Sigmoid colon (tissue), 4 donors: ENCODE measurements at regions not wholly inside any gene's neighbourhood (a gene's known extent, or its start where the extent isn't known, plus 50 kb on each side); places are given as distances from the start of the nearest gene placed in this dataset.

ENCODE experiments used
- POLR2AphosphoS5 ChIP-seq, 4 donors: sonication (generic); formaldehyde crosslinking; IDR thresholded peaks; one replicate each; pipeline ENCODE4 v1.6.1; 2017; ENCODE audit warnings: antibody characterized with exemption in 4 of 4
- TF ChIP-seq, protein P1 (sequence below), 4 experiments: fragments of 450-650 bp in 3 of 4; fragments of 200-600 bp in 1 of 4; IDR thresholded peaks; one replicate each; pipeline ENCODE4 v1.5.1; 2016 to 2019; ENCODE audit warnings: antibody characterized with exemption in 4 of 4, mild to moderate bottlenecking in 3 of 4, moderate library complexity in 2 of 4

DNA sequence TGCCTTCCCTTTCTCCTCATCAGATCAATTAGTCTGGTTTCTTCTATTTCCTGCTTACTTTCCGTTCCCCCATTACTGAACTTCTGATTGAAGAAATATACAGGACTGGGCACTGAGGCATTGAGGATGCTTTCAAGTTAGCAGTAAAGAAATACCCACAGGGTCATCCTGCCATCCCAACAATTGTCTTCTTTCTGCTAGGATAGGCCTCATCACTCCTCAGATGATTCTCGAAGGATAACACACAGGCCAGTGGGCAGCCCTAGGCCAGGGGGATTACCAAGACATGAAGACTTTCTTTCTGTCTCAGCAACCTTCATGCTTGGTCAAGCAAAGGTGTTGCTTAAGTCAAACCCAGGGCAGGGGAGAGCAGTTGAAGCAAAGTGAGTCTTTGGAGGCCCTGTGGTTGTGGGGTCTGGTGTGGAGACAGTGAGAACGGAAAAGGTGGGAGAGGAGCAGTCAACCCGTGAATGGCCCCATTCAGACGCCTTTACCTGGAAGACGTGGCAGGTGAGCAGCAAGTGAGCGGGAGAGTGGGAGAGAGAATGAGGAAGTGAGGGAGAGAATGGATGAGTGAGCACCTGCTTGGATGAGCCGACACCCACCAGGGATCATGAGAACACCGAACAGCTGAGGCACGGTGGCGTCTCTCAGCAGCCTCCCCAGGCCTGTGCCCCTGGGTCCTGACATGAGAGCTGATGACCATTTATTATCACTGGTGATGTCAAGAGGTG lies 462.9 kb downstream of the PREX1 start:
- TF ChIP-seq, protein P1, sequence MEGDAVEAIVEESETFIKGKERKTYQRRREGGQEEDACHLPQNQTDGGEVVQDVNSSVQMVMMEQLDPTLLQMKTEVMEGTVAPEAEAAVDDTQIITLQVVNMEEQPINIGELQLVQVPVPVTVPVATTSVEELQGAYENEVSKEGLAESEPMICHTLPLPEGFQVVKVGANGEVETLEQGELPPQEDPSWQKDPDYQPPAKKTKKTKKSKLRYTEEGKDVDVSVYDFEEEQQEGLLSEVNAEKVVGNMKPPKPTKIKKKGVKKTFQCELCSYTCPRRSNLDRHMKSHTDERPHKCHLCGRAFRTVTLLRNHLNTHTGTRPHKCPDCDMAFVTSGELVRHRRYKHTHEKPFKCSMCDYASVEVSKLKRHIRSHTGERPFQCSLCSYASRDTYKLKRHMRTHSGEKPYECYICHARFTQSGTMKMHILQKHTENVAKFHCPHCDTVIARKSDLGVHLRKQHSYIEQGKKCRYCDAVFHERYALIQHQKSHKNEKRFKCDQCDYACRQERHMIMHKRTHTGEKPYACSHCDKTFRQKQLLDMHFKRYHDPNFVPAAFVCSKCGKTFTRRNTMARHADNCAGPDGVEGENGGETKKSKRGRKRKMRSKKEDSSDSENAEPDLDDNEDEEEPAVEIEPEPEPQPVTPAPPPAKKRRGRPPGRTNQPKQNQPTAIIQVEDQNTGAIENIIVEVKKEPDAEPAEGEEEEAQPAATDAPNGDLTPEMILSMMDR (IDR thresholded peaks at IDR 0.05) = no peak
- no peak for TF ChIP-seq POLR2AphosphoS5 (IDR thresholded peaks at IDR 0.05)
